ENCODE measurements at regions not wholly inside any gene's neighbourhood (a gene's known extent, or its start where the extent isn't known, plus 50 kb on each side); places are given as distances from the start of the nearest gene placed in this dataset.

- TF ChIP-seq CTCF (conservative IDR thresholded peaks at IDR 0.05), result no peak
- no peak for TF ChIP-seq ZFX (IDR thresholded peaks at IDR 0.05)
Measured at GRCh38 chr7:113200281-113200680, 81.9 kb upstream of the SMIM30 start.

Data from C4-2B (cell line).